DMS79 (cell line): ENCODE measurements at regions not wholly inside any gene's neighbourhood (a gene's known extent, or its start where the extent isn't known, plus 50 kb on each side); places are given as distances from the start of the nearest gene placed in this dataset.
"Not testable (repeated sequence)": the region's sequence is repeated elsewhere in the genome, so short reads cannot be mapped to it uniquely, and the experiment has no call there.

Experiments
- DNase-seq: peaks from one replicate; lab custom pipeline; 2025; lab: John Stamatoyannopoulos, UW

DNA sequence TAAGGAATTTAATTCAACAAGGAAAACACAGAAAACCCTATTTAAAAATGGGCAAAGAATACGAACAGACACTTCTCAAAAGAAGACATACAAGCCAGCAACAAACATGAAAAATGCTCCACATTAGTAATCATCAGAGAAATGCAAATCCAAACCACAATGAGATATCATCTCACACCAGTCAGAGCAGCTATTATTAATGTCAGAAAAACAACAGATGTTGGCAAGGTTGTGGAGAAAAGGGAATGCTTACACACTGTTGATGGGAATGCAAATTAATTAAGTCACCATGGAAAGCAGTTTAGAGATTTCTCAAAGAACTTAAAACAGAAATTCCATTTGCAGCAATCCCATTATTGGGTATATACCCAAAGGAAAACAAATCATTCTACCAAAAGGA, 55.2 kb downstream of the GCC1 start:
- DNase-seq = no peak

DNA sequence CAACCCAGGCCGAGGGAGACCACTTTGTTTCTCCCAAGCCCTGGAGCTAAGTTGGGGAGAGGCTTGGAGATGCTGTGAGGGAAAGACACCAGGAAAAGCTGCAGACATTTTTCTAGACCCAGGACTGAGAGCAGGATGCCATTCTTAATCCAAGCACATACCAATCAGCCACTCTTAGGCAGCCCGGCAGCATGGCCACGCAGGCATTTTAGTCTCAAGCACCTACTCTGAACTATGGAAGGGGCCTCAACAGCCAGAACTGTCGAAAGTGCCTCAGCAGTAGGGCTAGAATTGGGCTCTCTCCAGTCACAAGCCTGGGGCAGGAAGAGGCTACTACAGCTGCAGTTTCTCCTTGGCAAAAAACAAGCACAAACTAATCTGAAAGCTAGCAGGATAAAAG, 57.8 kb downstream of the GCC1 start:
- DNase-seq = no peak

DNA sequence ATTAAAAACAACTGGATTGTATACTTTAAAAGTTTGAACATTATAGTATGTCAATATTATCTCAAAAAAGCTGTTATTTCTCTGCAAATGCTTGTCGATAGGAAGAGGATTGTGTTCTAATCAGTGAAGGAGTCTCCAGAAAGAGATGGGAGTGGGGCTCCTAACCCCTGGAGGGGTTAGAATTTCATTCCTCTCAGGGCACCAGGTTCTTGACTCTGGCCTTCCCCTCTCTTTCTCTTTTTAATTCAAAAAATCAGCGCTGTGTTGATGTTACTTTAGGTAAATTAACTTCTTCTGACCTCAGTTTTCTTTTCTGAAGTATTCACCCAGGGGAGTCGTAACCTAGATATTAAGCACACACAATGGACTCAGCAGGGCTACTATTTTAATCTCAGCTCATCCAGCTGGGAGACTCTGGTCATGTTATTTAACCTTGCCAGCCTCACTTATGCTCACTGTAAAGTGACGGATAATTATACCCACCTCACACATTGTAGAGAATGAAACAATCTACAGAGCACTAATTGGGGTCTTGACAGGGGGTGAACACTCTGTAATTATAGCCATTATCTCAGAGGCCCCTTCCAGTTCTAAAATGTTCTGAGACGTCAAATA, 59.4 kb downstream of the GCC1 start:
- no peak for DNase-seq

DNA sequence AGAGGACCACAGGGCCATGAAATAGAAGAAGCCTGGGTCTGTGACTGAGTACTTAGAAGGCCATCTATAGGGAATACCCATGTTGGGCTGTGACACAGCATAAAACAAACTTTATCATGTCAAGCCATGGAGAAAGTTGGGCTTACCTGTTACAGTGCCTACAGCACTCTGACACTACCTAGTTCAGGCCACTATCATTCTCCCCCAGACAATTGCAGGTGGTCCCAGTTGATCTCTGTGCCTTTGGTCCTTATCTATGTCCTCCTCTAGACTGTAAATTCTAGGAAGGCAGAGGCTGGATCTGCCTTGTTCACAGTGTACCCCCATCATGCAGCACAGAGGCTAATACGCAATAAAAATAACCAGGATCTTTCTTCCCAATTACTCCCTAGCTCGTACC, 69.1 kb downstream of the GCC1 start:
- DNase-seq = no peak

DNA sequence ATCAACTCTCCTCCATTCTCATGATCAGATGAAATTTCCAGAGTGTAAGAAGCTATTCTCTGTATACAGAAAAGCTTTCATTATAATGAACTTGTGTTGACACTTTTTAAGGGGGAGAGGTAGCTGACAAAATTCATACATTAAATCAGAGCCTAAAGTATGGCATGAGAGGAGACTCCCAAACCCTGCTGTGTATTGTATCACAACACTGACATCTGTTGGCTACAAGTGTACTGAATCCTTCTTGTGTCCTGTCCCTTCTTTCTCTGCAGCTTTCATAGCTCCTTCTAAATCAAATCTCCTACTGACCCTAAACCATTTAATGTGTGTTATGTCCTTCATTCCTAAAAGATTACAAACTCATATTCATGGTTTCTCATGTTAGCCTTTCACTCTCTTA, 70.9 kb downstream of the GCC1 start:
- DNase-seq = peak; percentile 1

DNA sequence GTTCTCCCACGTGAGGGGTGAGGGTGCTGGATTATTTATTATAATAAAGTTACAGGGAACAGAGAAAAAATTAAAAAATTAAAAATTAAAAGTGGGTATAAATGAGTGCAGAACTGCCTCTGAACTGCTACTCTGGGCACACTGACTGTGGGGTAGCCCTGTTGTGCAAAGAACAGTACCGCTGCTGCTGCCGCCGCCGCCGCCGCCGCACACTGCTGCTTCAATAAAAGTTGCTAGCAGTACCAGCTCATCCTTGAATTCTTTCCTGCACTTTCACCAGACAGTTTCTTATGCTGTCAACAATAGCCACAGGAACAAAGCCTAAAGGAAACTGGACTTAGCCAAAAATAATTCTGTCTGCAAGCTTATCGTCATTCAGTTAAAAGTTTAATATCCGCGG, 72.1 kb downstream of the GCC1 start:
- no peak for DNase-seq

DNA sequence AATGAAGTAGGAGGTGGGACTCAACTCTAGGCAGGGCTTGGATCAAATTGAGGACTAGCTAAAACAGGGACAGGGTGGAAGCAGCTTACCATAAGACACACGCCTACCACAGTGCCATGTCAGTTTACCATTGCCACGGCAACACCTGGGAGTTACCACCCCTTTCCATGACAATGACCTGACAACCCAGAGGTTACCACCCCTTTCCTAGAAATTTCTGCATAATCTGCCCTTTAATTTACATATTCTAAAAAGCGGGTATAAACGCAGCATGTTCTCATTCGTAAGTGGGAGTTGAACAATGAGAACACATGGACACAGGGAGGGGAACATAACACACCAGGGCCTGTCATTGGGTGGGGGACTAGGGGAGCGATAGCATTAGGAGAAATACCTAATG, 72.7 kb downstream of the GCC1 start:
- DNase-seq = no peak

DNA sequence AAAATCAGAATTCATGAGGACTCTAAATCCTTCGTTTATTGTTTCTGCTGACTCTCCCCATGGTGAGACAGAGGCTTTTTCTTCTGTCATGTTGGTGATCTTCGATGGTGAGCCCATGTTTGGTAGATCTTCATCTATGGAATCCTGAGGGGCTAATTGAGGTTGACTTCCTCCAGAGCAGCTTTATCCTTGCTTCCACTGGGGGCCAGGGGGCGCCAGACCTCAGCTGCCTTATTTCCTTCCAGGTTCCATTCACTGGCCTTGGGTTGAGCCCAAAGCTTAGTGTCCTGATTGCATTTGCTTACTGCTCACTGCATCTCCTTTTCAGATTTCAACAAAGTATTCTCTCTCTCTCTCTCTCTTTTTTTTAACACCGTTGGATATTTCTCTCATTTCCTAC, 80.7 kb downstream of the GCC1 start:
- DNase-seq = no peak

DNA sequence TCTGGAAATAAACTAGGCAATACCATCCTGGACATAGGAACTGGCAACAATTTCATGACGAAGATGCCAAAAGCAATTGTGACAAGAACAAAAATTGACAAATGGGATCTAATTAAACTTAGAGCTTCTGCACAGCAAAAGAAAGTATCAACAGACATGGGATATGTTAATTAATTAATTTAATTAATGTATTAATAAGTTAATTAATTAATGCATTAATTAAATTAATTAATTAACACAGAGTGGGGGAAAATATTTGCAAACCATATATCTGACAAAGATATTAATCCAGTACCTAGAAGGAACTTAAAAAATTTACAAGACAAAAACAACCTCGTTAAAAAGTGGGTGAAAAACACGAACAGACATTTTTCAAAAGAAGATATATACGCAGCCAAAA, 83.6 kb downstream of the GCC1 start:
- no peak for DNase-seq

DNA sequence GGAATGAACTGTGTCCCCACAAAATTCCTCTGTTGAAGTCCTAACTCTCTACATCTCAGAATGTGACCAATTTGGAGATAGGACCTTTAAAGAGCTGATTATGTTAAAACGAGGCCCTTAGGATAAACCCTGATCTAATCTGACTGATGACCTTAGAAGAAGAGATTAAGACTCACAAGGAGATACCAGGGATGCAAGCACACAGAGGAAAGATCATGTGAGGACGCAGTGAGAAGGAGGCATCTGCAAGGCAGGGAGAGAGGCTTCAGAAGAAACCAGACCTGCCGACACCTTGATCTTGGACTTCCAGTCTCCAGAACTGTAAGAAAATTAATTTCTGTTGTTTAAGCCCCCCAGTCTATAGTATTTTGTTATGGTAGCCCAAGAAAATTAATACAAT, 94.9 kb upstream of the ZNF800 start:
- no peak for DNase-seq

DNA sequence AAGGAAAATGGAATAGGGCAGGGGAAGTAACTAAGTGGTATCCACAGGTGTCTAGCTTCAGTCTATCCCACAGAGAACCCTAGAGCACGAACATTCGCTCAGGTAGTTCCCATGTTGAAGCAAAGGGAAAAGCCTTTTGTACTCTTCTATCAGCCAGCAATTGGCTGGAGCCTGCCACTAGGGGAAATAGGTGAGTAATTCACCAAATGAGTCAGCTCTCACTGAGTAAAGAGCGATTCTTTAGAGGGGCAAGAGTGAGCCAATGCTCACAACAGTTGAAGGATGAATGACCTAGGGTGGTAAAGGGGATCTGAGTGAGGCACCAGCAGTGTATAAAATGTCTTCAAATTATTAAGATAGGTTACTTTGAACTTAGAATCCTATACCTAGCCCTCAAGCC, 94.1 kb upstream of the ZNF800 start:
- DNase-seq = no peak

DNA sequence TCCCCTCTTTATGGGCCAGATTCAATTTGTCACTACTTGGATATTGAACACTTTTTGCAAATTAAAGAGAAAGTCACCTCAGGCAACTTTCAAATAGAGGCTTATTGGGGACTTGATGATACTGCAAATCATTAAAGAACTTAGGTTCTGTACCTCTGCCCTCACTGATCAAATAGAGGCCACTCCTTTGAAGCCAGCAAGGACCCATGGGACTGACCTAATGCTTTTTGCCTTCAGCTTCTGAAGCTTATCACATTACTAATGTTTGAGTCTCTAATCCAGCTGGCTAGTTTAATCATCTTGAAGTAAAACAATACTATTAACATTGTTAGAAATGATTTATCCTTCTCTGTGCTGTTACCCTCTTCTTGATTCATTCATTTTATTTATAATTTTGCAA, 93.0 kb upstream of the ZNF800 start:
- no peak for DNase-seq

DNA sequence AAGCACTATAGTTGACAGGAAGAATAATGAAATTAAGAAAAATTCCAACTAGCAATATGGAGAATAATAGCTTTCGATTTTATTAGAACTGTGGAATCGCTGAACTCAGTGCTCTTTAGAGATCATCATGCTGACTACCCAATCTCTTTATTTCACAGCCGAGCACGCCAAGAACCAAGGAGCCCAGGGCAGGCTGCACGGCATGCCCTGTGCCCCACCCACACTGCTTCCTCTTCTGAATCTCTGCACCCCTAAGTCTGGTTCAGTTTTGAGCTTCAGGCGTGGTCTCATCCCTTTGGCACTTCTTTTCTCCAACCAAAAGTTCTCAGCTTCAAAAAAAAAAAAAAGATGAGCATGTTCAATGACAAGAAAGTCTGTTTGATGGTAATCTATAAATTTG, 92.4 kb upstream of the ZNF800 start:
- no peak for DNase-seq

DNA sequence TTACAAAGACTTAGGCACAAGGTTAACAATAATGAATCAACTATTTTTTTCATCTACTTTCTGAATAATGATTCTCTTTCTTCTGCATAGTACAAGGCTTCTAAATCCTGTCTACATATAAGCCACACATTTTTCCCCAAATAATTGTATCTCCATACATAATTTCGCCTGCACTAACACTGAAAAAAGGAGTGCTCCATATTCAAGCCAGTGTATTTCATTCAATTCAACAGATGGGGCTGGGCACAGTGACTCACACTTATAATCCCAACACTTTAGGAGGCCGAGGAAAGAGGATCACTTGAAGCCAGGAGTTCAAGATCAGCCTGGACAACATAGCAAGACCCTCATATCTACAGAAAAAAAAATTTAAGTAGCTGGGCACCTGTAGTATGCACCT, 86.0 kb upstream of the ZNF800 start:
- no peak for DNase-seq

DNA sequence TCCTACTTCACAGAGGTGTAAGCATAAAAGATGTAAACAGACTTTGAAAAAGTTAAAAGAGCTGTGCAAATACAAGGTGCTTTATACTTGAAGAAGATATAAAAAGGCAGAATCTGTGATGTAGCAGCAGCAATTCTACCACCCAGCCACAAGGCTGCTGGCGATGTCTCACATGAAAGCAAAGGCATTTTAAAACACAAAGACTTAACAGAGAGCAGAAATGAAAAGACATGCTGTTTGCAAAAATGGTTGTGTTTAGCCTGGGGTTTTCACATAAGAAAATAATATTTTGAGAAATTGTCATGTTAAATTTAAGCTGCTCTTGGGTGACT, 85.5 kb upstream of the ZNF800 start:
- DNase-seq = no peak

DNA sequence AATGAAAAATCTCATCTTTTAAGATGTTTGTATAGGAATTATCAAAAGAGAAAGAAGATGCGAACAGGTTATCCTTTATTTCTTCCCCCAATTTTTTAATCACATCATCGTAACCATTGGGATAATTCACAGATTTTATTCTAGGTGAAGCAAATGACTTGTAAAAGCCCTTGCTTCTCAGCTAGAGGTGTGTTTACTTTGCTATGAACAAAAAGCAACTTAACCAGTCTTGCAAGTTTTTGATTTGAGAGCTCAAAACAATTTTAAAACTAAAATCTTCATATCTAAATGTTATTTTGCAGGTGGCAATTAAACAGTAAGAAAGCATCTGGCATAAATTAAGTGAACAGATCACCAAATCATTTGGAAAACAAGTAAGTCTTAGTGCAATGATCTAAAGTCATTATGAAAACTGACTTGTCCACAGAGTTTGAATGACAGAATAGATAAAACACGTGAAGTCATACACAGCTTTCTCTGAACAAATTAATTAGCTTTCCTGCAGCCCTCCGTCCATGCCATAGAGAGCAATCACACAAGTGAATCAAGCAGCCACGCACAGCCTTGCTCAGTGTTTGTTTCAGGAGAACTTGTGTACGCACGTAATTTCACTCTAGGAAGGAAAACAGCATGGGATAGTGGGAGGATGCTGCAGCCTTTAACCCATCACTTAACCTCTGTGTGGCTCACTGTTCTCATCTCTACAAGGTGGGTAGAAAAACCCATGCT, 85.0 kb upstream of the ZNF800 start:
- no peak for DNase-seq

DNA sequence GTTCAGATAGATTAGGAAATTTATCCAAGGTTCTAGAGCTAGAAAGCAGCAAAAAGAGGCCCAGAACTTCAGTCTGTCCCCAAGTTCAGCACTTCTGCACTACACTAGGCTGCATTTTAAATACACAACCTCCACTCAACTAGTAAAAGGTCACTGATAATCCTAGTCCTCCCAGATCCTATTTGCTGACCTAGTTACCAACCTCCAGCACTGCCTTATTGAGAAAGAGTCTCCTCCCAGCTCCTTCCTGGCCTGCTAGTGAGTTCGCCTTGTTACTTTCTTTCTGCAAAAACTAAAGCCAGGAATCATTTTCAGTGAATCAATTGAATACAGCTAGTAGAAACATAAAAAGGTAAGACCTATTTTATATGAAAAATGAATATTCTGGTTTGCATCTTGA, 84.1 kb upstream of the ZNF800 start:
- DNase-seq = no peak

DNA sequence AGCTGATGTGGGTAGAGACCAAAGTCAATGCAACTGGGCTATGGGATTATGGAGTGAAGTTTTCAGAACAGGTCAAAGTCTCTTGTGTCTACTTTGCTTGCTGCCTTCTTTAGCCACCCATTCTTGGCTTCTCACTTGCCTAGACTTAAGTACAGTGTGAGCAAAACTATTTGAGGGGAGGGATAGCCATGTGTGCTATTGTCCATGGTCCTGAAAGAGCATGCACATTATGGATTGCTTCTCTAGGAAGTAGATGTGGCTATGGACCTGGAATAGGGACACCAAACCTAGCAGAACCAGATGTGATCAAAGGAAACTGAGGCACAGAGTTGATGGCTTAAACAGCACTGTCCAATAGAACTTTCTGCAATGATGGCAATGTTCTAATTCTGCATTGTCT, 81.9 kb upstream of the ZNF800 start:
- DNase-seq = no peak

DNA sequence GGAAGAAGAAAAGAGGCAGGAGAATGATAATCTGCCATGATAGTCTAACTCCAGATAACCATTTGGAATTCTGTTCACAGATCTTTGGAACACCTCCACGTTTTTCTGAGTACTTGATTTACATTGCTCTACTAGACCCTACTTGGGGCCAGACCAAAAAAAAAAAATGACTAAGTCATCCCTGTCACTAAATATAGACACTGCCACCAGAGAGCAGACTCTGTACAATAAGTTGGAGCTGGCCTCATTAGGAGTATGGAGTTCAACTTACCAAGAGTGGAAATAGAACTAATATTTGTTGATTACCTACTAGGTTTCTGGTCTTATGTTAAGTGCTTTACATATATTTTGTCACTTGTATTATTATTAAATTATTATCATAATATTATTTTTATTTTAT, 80.9 kb upstream of the ZNF800 start:
- DNase-seq = no peak

DNA sequence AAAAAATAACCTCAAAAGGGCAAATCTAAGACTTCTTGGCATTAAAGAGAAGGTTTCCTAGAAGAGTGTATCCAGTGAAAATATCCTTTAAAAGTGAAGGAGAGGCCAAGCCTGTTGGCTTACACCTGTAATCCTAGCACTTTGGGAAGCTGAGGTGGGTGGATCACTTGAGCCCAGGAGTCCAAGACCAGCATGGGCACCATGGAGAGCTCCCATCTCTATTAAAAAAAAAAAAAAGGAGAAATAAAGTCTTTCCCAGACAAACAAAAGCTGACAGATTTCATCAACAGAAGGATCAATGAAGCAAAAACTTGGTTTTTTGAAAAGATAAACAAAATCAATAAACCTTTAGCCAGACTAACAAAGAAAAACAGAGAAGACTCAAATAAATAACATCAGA, 67.6 kb upstream of the ZNF800 start:
- DNase-seq = no peak

DNA sequence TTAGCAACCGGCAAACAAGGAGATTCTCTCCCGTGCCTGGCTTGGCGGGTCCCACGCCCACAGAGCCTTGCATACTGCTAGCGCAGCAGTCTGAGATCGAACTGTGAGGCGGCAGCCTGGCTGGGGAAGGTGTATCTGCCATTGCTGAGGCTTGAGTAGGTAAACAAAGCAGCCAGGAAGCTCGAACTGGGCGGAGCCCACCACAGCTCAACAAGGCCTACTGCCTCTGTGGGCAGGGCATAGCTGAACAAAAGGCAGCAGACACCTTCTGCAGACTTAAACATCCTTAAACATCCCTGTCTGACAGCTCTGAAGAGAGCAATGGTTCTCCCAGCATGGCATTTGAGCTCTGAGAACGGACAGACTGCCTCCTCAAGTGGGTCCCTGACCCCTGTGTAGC, 58.8 kb upstream of the ZNF800 start:
- DNase-seq = not testable (repeated sequence)

DNA sequence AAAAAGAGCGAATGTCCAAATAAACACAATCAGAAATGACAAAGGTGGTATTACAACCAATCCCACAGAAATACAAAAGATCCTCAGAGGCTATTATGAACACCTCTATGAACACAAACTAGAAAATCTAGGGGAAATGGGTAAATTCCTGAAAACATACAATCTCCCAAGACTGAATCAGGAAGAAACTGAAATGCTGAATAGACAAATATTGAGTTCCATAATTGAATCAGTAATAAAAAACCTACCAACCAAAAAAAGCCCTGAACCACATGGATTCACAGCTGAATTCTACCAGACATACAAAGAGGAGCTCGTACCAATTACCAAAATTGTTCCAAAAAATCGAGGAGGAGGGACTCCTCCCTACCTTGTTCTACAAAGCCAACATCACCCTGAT, 56.1 kb upstream of the ZNF800 start:
- DNase-seq = no peak

DNA sequence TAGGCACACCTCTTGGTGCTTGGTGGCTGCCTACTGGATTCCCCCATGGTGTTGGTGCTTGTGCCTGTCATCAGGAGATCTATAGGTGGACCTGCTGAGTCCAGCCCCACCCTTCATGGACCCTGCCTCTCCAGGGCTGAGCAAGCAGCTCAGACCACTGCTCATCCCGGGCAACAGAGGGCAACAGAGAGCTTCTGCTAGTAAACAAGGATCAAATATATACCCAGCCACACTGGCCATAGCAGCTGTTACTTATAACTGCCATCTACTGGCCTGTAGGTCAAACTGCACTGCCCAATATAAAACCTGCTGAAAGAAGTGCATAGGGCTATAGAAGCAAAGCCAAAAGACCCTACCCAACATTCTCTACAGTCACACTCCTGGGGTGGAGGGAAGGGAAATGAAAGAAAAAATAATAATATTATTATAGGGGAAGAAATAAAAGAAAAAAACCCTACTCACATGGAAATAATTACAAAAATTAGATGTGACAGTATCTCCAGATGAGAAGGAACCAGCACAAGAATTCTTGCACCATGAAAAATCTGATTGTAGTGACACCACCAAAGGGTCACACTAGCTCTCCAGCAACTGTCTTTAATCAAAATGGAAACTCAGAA, 54.9 kb upstream of the ZNF800 start:
- no peak for DNase-seq

DNA sequence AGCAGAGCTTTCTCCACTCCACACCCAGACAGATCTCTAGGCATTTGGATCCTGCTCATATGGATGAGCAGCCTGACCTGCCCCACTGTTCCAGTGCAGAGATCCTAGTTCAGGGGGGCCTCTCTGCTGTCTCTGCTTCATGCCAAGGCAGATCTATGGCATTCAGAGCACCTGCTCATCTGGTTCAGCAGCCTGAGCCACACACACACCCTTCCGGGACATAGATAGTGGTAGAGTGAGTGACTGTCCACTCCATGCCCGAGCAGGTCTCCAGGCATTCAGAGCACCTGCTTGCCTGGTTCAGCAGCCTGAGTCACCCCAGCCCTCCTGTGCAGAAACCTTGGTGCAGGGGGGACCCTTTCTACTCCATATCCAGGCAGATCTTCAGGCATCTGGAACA, 54.3 kb upstream of the ZNF800 start:
- DNase-seq = no peak
